ENCODE measurements at regions not wholly inside any gene's neighbourhood (a gene's known extent, or its start where the extent isn't known, plus 50 kb on each side); places are given as distances from the start of the nearest gene placed in this dataset.

- Histone ChIP-seq H4K8ac (replicated peaks; ENCODE audit: insufficient read length, low read depth, low read length) (no peak overlapping the region), H3K9me3 (ENCODE audit: control insufficient read depth, low read depth, low read length) (no peaks in the 10 kb centered on the region), H3K56ac (ENCODE audit: insufficient read length, low read depth, low read length) (no peak overlapping the region), H3K9ac (ENCODE audit: extremely low read depth, insufficient read length, low read length) (no peak overlapping the region), H4K5ac (ENCODE audit: insufficient read length, low read depth, low read length) (no peak overlapping the region), H3K23ac (ENCODE audit: insufficient read length, low read depth, low read length) (no peak overlapping the region), H3K79me2 (ENCODE audit: insufficient read depth, low read length) (no peaks in the 10 kb centered on the region), H2BK12ac (ENCODE audit: insufficient read length, low read depth, low read length) (no peak overlapping the region), H3K4ac (ENCODE audit: low read depth, low read length) (no peak overlapping the region), H3K4me2 (ENCODE audit: insufficient read depth, insufficient read length, low read length) (no peak overlapping the region), H3K27ac (ENCODE audit: insufficient read length, low read depth, low read length) (no peak overlapping the region), H3K14ac (ENCODE audit: insufficient read depth, low read length) (no peak overlapping the region), H3K27me3 (ENCODE audit: insufficient read depth, low read length) (no peaks in the 10 kb centered on the region), H3K18ac (ENCODE audit: insufficient read length, low read depth, low read length) (no peak overlapping the region), H2BK20ac (ENCODE audit: low read depth, low read length, poor library complexity, severe bottlenecking) (no peak overlapping the region), H2BK5ac (ENCODE audit: insufficient read length, low read length) (no peak overlapping the region), H2BK120ac (ENCODE audit: low read depth, low read length, poor library complexity, severe bottlenecking) (no peak overlapping the region), H2BK15ac (ENCODE audit: low read depth, low read length) (no peak overlapping the region), H4K91ac (ENCODE audit: insufficient read length, low read depth, low read length) (no peak overlapping the region), H2AFZ (ENCODE audit: low read length) (no peak overlapping the region), H3T11ph (ENCODE audit: low read length) (no peak overlapping the region), H3K79me1 (ENCODE audit: insufficient read depth, low read depth, low read length, poor library complexity, severe bottlenecking) (no peaks in the 10 kb centered on the region), H3K23me2 (ENCODE audit: insufficient read length, low read depth, low read length, poor library complexity, severe bottlenecking) (no peaks in the 10 kb centered on the region), H2AK5ac (ENCODE audit: insufficient read length, low read length) (no peak overlapping the region), H3K4me1 (ENCODE audit: insufficient read depth, low read length) (no peaks in the 10 kb centered on the region), H4K20me1 (ENCODE audit: control insufficient read depth, insufficient read depth, insufficient read length) (no peaks in the 10 kb centered on the region)
- Mint-ChIP-seq H3K27ac (no peak overlapping the region), H3K9me3 (no peaks in the 10 kb centered on the region; a peak in 1 of 5 replicates), H3K27me3 (ENCODE audit: low read depth) (no peaks in the 10 kb centered on the region; the same call in 1 of the 2 replicates), H3K4me1 (no peaks in the 10 kb centered on the region), H3K36me3 (ENCODE audit: insufficient read depth in 1 of 3, low read depth in 3 of 3) (no peaks in the 10 kb centered on the region; a peak in 1 of 7 replicates), H3K4me3 (no peak overlapping the region)
- TF ChIP-seq CTCF (conservative IDR thresholded peaks at IDR 0.05) = no peak
- DNase-seq = no peak
These were observed 162.4 kb upstream of the STT3B start for GRCh38 chr3:31370380-31370666.
